Panc1 (cell line): ENCODE measurements at regions not wholly inside any gene's neighbourhood (a gene's known extent, or its start where the extent isn't known, plus 50 kb on each side); places are given as distances from the start of the nearest gene placed in this dataset.
A peak's percentile ranks its signal among the peaks of the same experiment; 100 is the strongest.

ENCODE experiments used
- POLR2AphosphoS5 ChIP-seq: IDR thresholded peaks from 2 replicates; pipeline ENCODE4 v1.6.1; 2012; ENCODE audit warnings: mild to moderate bottlenecking, low read depth, low read length, moderate library complexity
- TF ChIP-seq, protein P1 (sequence below): fragments of 450-650 bp; IDR thresholded peaks from 2 replicates; pipeline ENCODE4 v1.5.1; 2017; ENCODE audit warnings: mild to moderate bottlenecking
- TF ChIP-seq, protein P2 (sequence below), 2 experiments: IDR thresholded peaks; 2 replicates each; pipeline ENCODE4 v1.6.1; 2011 to 2012; ENCODE audit warnings: low read depth in 2 of 2, control low read depth in 1 of 2, low read length in 1 of 2, mild to moderate bottlenecking in 1 of 2, moderate library complexity in 1 of 2; ENCODE audit not compliant: insufficient read depth in 1 of 2

- TF ChIP-seq POLR2AphosphoS5, result no peak
- TF ChIP-seq, protein P1, sequence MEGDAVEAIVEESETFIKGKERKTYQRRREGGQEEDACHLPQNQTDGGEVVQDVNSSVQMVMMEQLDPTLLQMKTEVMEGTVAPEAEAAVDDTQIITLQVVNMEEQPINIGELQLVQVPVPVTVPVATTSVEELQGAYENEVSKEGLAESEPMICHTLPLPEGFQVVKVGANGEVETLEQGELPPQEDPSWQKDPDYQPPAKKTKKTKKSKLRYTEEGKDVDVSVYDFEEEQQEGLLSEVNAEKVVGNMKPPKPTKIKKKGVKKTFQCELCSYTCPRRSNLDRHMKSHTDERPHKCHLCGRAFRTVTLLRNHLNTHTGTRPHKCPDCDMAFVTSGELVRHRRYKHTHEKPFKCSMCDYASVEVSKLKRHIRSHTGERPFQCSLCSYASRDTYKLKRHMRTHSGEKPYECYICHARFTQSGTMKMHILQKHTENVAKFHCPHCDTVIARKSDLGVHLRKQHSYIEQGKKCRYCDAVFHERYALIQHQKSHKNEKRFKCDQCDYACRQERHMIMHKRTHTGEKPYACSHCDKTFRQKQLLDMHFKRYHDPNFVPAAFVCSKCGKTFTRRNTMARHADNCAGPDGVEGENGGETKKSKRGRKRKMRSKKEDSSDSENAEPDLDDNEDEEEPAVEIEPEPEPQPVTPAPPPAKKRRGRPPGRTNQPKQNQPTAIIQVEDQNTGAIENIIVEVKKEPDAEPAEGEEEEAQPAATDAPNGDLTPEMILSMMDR, result peak; percentile 86
- TF ChIP-seq, protein P2, sequence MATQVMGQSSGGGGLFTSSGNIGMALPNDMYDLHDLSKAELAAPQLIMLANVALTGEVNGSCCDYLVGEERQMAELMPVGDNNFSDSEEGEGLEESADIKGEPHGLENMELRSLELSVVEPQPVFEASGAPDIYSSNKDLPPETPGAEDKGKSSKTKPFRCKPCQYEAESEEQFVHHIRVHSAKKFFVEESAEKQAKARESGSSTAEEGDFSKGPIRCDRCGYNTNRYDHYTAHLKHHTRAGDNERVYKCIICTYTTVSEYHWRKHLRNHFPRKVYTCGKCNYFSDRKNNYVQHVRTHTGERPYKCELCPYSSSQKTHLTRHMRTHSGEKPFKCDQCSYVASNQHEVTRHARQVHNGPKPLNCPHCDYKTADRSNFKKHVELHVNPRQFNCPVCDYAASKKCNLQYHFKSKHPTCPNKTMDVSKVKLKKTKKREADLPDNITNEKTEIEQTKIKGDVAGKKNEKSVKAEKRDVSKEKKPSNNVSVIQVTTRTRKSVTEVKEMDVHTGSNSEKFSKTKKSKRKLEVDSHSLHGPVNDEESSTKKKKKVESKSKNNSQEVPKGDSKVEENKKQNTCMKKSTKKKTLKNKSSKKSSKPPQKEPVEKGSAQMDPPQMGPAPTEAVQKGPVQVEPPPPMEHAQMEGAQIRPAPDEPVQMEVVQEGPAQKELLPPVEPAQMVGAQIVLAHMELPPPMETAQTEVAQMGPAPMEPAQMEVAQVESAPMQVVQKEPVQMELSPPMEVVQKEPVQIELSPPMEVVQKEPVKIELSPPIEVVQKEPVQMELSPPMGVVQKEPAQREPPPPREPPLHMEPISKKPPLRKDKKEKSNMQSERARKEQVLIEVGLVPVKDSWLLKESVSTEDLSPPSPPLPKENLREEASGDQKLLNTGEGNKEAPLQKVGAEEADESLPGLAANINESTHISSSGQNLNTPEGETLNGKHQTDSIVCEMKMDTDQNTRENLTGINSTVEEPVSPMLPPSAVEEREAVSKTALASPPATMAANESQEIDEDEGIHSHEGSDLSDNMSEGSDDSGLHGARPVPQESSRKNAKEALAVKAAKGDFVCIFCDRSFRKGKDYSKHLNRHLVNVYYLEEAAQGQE (IDR thresholded peaks at IDR 0.05; ENCODE audit: insufficient read depth in 1 of 2, low read depth in 2 of 2, low read length in 1 of 2), result no peak
Observed at GRCh38 chr1:22317231-22317919, 134.3 kb upstream of the ZBTB40 start.
